HepG2 (cell line): ENCODE measurements at regions not wholly inside any gene's neighbourhood (a gene's known extent, or its start where the extent isn't known, plus 50 kb on each side); places are given as distances from the start of the nearest gene placed in this dataset.

ENCODE experiments used
- ATAC-seq: fragments of 200-7000 bp; cut with Tn5 transposase; 3 replicates; pipeline ENCODE4 v1.9.1; 2020; ENCODE audit warnings: mild to moderate bottlenecking, moderate library complexity
- BruUV-seq: library from RNA; stranded (reverse); fragments of 400-500 nt; replicated peaks from 2 replicates; lab custom pipeline; 2021; lab: Mats Ljungman, UMichigan
- CTCF ChIA-PET: fragments of 300-600 bp; formaldehyde crosslinking; extraction: SDS; loops from one replicate; lab custom pipeline; 2021; ENCODE audit warnings: low total read pairs, inconsistent platforms, low intra/inter-chr PET ratio; lab: Yijun Ruan, JAX
- POLR2A ChIA-PET: fragments of 350-600 bp; sonication (Branson Sonifier 250); formaldehyde crosslinking; loops from one replicate; lab custom pipeline; 2020; ENCODE audit warnings: antibody characterized with exemption, inconsistent platforms; lab: Yijun Ruan, JAX
- DNase-seq: peaks from one replicate; pipeline ENCODE4 v3.0.0-alpha.2; 2015; ENCODE audit warnings: low spot score
- FAIRE-seq: peaks from 3 replicates; lab custom pipeline; 2011; peaks lifted over from hg19 to GRCh38; lab: Jason Lieb, UNC
- H2AFZ ChIP-seq: one replicate; pipeline ENCODE4 v1.6.1; 2011; ENCODE audit warnings: low read length, inconsistent platforms
- H3K27ac ChIP-seq: fragments of 300-600 bp; 3 replicates; pipeline ENCODE4 v1.8.0; 2011; ENCODE audit warnings: mixed run types, mild to moderate bottlenecking, mixed read lengths, low read length, inconsistent platforms; ENCODE audit not compliant: insufficient read depth; ENCODE audit errors: extremely low read length
- H3K27me3 ChIP-seq, 2 experiments: fragments of 200-600 bp in 1 of 2; 2 replicates in 1 of 2; 3 replicates in 1 of 2; pipeline versions ENCODE4 v1.6.0 to v1.8.0; 2011; ENCODE audit warnings: low read length in 2 of 2, mild to moderate bottlenecking in 2 of 2, moderate library complexity in 2 of 2, inconsistent platforms in 1 of 2; ENCODE audit not compliant: insufficient read depth in 2 of 2, control insufficient read depth in 1 of 2
- H3K36me3 ChIP-seq, 2 experiments: fragments of 200-600 bp in 1 of 2; replicated peaks in 1 of 2; 2 replicates in 1 of 2; 3 replicates in 1 of 2; pipeline versions ENCODE4 v1.5.1 to v1.8.0; 2011; ENCODE audit warnings: low read length in 2 of 2, inconsistent platforms in 1 of 2; ENCODE audit not compliant: insufficient read depth in 2 of 2, control insufficient read depth in 1 of 2
- H3K4me1 ChIP-seq: 2 replicates; pipeline ENCODE4 v1.5.1; 2012; ENCODE audit warnings: low read length, inconsistent platforms; ENCODE audit not compliant: insufficient read depth
- H3K4me2 ChIP-seq: 2 replicates; pipeline ENCODE4 v1.6.0; 2011; ENCODE audit warnings: low read depth, low read length, inconsistent platforms
- H3K4me3 ChIP-seq, 3 experiments: fragments of 200-600 bp in 1 of 3; sonication (generic), shearing (Covaris generic) in 1 of 3; replicated peaks in 1 of 3; 2 replicates each; pipeline ENCODE4 v1.5.1; 2011 to 2016; ENCODE audit warnings: low read length in 3 of 3, inconsistent platforms in 2 of 3, low read depth in 2 of 3, mild to moderate bottlenecking in 2 of 3, control low read depth in 1 of 3, mixed read lengths in 1 of 3; ENCODE audit not compliant: insufficient read depth in 1 of 3
- H3K79me2 ChIP-seq: one replicate; pipeline ENCODE4 v1.6.1; 2011; ENCODE audit warnings: low read length, inconsistent platforms; ENCODE audit not compliant: insufficient read depth
- H3K9ac ChIP-seq: 2 replicates; pipeline ENCODE4 v1.6.0; 2011; ENCODE audit warnings: mild to moderate bottlenecking, low read depth, low read length, inconsistent platforms; ENCODE audit not compliant: insufficient read depth
- H3K9me3 ChIP-seq: 2 replicates; pipeline ENCODE4 v1.5.1; 2012; ENCODE audit warnings: mild to moderate bottlenecking, low read length
- H4K20me1 ChIP-seq: 2 replicates; pipeline ENCODE4 v1.6.0; 2011; ENCODE audit warnings: inconsistent platforms, mild to moderate bottlenecking, low read length, moderate library complexity; ENCODE audit not compliant: insufficient read depth
- CEBPB ChIP-seq: IDR thresholded peaks from 2 replicates; pipeline ENCODE4 v1.6.1; 2011; ENCODE audit warnings: low read depth, low read length, improper control_type of control experiment, borderline replicate concordance
- CTCF ChIP-seq: sonication (generic); formaldehyde crosslinking; IDR thresholded peaks from 2 replicates; pipeline ENCODE4 v1.5.0; 2020; ENCODE audit warnings: mild to moderate bottlenecking, missing genetic modification reagents, moderate library complexity
- DNMT3B ChIP-seq: conservative IDR thresholded peaks from 2 replicates; pipeline ENCODE4 v1.6.1; 2016; ENCODE audit warnings: missing biosample characterization, control low read depth
- LCORL ChIP-seq, 2 experiments: fragments of 450-650 bp in 1 of 2; sonication (generic) in 1 of 2; formaldehyde crosslinking in 1 of 2; IDR thresholded peaks; 2 replicates each; pipeline versions ENCODE4 v1.5.0 to v1.6.1; 2017 to 2020; ENCODE audit warnings: antibody characterized with exemption in 1 of 2, missing genetic modification reagents in 1 of 2
- RERE ChIP-seq: IDR thresholded peaks from 2 replicates; pipeline ENCODE4 v1.6.1; 2016; ENCODE audit warnings: low read depth, missing genetic modification reagents, missing compliant biosample characterization
- STAG1 ChIP-seq: sonication (generic); formaldehyde crosslinking; IDR thresholded peaks from 2 replicates; pipeline ENCODE4 v1.4.0; 2020; ENCODE audit warnings: missing genetic modification reagents
- ZSCAN25 ChIP-seq: sonication (generic); formaldehyde crosslinking; IDR thresholded peaks from 2 replicates; pipeline ENCODE4 v1.8.0; 2022; ENCODE audit warnings: mild to moderate bottlenecking, missing genetic modification reagents
- WGBS: methylation state at CpG from one replicate; pipeline ENCODE4 v1.1.6; 2017; ENCODE audit warnings: low lambda C conversion rate; 5-methylcytosine and 5-hydroxymethylcytosine counted together
- in situ Hi-C: cut with HindIII; loops from 2 replicates; pipeline ENCODE4 v1.10.0; 2017; ENCODE audit warnings: low pct_unique_long_range_greater_than_20kb; ENCODE audit not compliant: extremely low pct_ligation_motif_present
- intact Hi-C: fragments of 100-400 bp; cut with micrococcal nuclease; formaldehyde crosslinking; loops from one replicate; pipeline ENCODE4 v1.10.0; 2022; ENCODE audit not compliant: unreplicated experiment

- TF ChIP-seq ZSCAN25 (CRISPR knock-in tag) (peak; percentile 90), CEBPB (0 out of 2 replicates have a peak, but pooled peaks have one; percentile 9), LCORL (IDR thresholded peaks at IDR 0.05) (peak; percentile 64; the same call in 1 of the 2 replicates), LCORL (CRISPR knock-in tag; IDR thresholded peaks at IDR 0.05) (no peak), DNMT3B (CRISPR knock-in tag) (no peak)
Measured at GRCh38 chr2:187055463-187055862, 206.5 kb upstream of the ZSWIM2 start (continued).

DNA sequence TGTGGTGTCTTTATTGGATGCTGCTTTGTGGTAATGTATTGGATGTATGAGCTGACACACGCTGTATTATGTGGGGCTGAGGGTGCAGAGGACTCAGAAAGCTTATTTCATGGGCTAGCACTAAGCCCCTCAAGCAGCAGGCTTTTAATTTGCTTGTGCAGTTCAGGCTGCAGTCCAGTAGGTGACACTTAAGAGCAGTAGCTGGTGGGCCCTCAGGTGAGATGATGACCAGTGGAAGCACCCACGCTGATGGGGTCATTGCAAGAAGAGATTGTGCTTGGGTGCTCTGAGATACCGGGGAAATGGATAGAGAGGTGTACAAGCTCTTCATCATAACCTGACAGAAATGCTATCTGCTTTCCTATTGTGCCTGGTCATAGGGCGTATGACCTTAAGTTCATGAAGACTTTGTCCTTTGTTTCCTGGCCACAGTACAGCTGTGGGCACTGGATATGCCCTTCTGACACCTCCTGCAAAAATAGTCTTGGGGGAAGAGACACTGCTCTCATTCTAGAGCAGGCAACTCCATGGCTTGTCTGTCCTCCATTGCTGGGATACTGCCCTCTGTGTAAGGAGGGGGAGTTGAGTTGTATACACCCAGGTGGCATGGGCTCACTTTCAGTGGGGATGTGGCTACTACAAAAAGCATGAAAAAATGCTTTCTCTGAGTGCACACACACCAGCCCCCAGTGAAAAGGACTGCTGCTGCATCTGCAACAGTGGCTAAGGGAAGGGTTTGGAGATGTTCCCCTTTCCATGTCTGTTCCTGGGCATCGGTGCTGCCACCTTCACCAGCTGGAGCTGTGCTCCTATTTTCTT lies 205.7 kb upstream of the ZSWIM2 start:
- Histone ChIP-seq H3K4me3 (no peak overlapping the region), H3K36me3 (no peaks in the 10 kb centered on the region), H3K27me3 (no peaks in the 10 kb centered on the region), H4K20me1 (no peaks in the 10 kb centered on the region), H3K9me3 (no peaks in the 10 kb centered on the region), H3K27ac (no peak overlapping the region), H3K4me1 (no peaks in the 10 kb centered on the region), H2AFZ (no peak overlapping the region), H3K4me2 (no peak overlapping the region), H3K9ac (no peak overlapping the region), H3K79me2 (no peaks in the 10 kb centered on the region)
- in situ Hi-C loops: no loop called here
- CTCF ChIA-PET: no interaction called here
- no TSS peak for BruUV-seq
- WGBS: 15% methylated on average over 5 of the region's 5 CpGs
- no peak for FAIRE-seq
- intact Hi-C loops: no loop called here
- POLR2A ChIA-PET: no interaction called here
- peak; percentile 19 for DNase-seq
- peak; percentile 97 for ATAC-seq
- TF ChIP-seq STAG1 (CRISPR knock-in tag) (peak; percentile 18; the same call in 1 of the 2 replicates), RERE (CRISPR knock-in tag) (no peak), CTCF (CRISPR knock-in tag) (peak; percentile 30; the same call in 1 of the 2 replicates)
